Caco-2 (cell line): ENCODE measurements at regions not wholly inside any gene's neighbourhood (a gene's known extent, or its start where the extent isn't known, plus 50 kb on each side); places are given as distances from the start of the nearest gene placed in this dataset.

Source experiments
- BruUV-seq: library from RNA; stranded (reverse); fragments of 400-500 nt; replicated peaks from 2 replicates; lab custom pipeline; 2021; lab: Mats Ljungman, UMichigan
- CTCF ChIA-PET: fragments of 300-600 bp; sonication (Branson Sonifier 250); formaldehyde crosslinking; loops from one replicate; lab custom pipeline; 2022; ENCODE audit warnings: antibody characterized with exemption; lab: Charles Lee
- POLR2A ChIA-PET: fragments of 300-600 bp; sonication (Branson Sonifier 250); formaldehyde crosslinking; loops from one replicate; lab custom pipeline; 2022; ENCODE audit warnings: antibody characterized with exemption; lab: Charles Lee
- DNase-seq, 2 experiments: peaks; one replicate each; pipeline versions ENCODE4 v3.0.0 to v3.0.0-alpha.2; 2020 to 2022
- H3K27me3 ChIP-seq: replicated peaks from 2 replicates; pipeline ENCODE4 v1.6.0; 2011; ENCODE audit warnings: low read length; ENCODE audit not compliant: control insufficient read depth, insufficient read depth
- H3K36me3 ChIP-seq: 2 replicates; pipeline ENCODE4 v1.5.1; 2011; ENCODE audit warnings: low read length; ENCODE audit not compliant: control insufficient read depth, insufficient read depth
- H3K4me1 ChIP-seq: fragments of 250-450 bp; sonication (Bioruptor Pico); 2 replicates; pipeline ENCODE4 v1.5.1; 2020; ENCODE audit warnings: mild to moderate bottlenecking
- H3K4me3 ChIP-seq: 2 replicates; pipeline ENCODE4 v1.5.1; 2011; ENCODE audit warnings: low read depth, mild to moderate bottlenecking, control low read depth, low read length
- H3K9me3 ChIP-seq: fragments of 250-450 bp; sonication (Bioruptor Pico); 2 replicates; pipeline ENCODE4 v1.5.1; 2020; ENCODE audit warnings: mild to moderate bottlenecking, moderate library complexity
- H3K27ac Mint-ChIP-seq: one replicate; pipeline ENCODE4 v1.8.0; 2022; ENCODE audit warnings: mixed read lengths; ENCODE audit not compliant: unreplicated experiment
- H3K27me3 Mint-ChIP-seq: one replicate; pipeline ENCODE4 v1.8.0; 2022; ENCODE audit warnings: mixed read lengths; ENCODE audit not compliant: insufficient read depth, unreplicated experiment
- H3K36me3 Mint-ChIP-seq: one replicate; pipeline ENCODE4 v1.8.0; 2022; ENCODE audit warnings: mild to moderate bottlenecking, mixed read lengths; ENCODE audit not compliant: insufficient read depth, unreplicated experiment
- H3K4me1 Mint-ChIP-seq: one replicate; pipeline ENCODE4 v1.8.0; 2022; ENCODE audit warnings: low read depth, mixed read lengths; ENCODE audit not compliant: unreplicated experiment
- H3K4me3 Mint-ChIP-seq: one replicate; pipeline ENCODE4 v1.8.0; 2022; ENCODE audit warnings: mild to moderate bottlenecking, moderate library complexity, mixed read lengths; ENCODE audit not compliant: unreplicated experiment
- H3K9me3 Mint-ChIP-seq: one replicate; pipeline ENCODE4 v1.8.0; 2022; ENCODE audit warnings: mixed read lengths; ENCODE audit not compliant: unreplicated experiment
- intact Hi-C: fragments of 100-400 bp; cut with micrococcal nuclease; formaldehyde crosslinking; loops from one replicate; pipeline ENCODE4 v1.10.0; 2022; ENCODE audit not compliant: unreplicated experiment
- TF ChIP-seq, protein P1 (sequence below), 2 experiments: fragments of 200-600 bp in 1 of 2; IDR thresholded peaks; 1 replicate in 1 of 2; 2 replicates in 1 of 2; pipeline versions ENCODE4 v1.5.1 to v1.8.0; 2011 to 2022; ENCODE audit warnings: antibody characterized with exemption in 1 of 2, control low read depth in 1 of 2, inconsistent platforms in 1 of 2, low read depth in 1 of 2, low read length in 1 of 2, mild to moderate bottlenecking in 1 of 2, moderate library complexity in 1 of 2; ENCODE audit not compliant: insufficient read depth in 1 of 2, severe bottlenecking in 1 of 2, unreplicated experiment in 1 of 2

DNA sequence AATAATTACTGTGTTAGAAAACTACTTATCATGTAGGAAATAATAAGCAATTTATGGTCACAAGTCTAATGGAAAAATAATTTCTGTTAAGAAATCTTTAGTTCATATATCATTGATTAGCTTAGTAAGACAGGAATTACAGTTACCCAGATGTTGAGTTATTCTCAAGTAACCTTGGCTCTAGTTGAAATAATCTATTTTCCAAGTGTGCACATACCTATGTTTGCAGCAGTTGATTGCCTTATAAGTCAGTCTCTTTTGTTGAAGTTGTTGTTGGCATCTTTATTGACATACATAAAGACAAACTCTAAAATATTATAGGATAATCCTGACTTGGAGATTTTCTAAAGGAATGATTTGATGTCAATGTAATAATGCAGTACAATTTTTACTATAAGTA, 511.4 kb upstream of the KLF12 start:
- Histone ChIP-seq H3K27me3 (no peaks in the 10 kb centered on the region), H3K4me1 (no peaks in the 10 kb centered on the region), H3K4me3 (no peak overlapping the region), H3K9me3 (no peaks in the 10 kb centered on the region), H3K36me3 (no peaks in the 10 kb centered on the region)
- BruUV-seq = no TSS peak
- Mint-ChIP-seq H3K27ac (no peak overlapping the region), H3K9me3 (no peaks in the 10 kb centered on the region), H3K36me3 (no peaks in the 10 kb centered on the region), H3K27me3 (peaks cover 10% of the 10 kb centered on the region), H3K4me1 (no peaks in the 10 kb centered on the region), H3K4me3 (no peak overlapping the region)
- TF ChIP-seq, protein P1, sequence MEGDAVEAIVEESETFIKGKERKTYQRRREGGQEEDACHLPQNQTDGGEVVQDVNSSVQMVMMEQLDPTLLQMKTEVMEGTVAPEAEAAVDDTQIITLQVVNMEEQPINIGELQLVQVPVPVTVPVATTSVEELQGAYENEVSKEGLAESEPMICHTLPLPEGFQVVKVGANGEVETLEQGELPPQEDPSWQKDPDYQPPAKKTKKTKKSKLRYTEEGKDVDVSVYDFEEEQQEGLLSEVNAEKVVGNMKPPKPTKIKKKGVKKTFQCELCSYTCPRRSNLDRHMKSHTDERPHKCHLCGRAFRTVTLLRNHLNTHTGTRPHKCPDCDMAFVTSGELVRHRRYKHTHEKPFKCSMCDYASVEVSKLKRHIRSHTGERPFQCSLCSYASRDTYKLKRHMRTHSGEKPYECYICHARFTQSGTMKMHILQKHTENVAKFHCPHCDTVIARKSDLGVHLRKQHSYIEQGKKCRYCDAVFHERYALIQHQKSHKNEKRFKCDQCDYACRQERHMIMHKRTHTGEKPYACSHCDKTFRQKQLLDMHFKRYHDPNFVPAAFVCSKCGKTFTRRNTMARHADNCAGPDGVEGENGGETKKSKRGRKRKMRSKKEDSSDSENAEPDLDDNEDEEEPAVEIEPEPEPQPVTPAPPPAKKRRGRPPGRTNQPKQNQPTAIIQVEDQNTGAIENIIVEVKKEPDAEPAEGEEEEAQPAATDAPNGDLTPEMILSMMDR (IDR thresholded peaks at IDR 0.05; ENCODE audit: insufficient read depth in 1 of 2, low read depth in 1 of 2, low read length in 1 of 2, severe bottlenecking in 1 of 2, unreplicated experiment in 1 of 2) = no peak
- intact Hi-C loops = no loop called here
- CTCF ChIA-PET = no interaction called here
- DNase-seq = no peak
- POLR2A ChIA-PET = no interaction called here

DNA sequence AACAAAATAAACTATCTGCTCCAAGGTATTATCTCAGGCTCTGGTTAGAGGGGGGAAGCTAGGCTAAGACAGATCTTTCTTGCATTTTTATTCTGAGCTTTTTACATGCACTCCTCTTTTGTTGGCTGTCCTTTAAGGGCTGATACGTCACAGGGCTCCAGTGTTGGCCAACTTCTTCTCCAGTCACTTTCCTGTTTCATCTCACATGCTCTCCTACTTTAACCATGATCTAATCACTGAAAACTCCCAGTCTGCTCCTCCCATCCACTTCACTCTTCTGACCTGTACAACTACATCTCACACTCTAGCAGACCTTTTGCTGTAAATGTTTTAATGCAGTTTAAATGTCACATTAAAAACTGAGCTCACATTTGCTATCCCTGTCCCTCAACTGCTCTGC, 510.0 kb upstream of the KLF12 start:
- POLR2A ChIA-PET = no interaction called here
- DNase-seq = no peak
- Histone ChIP-seq H3K36me3 (no peaks in the 10 kb centered on the region), H3K4me3 (no peak overlapping the region), H3K9me3 (no peaks in the 10 kb centered on the region), H3K27me3 (no peaks in the 10 kb centered on the region), H3K4me1 (no peaks in the 10 kb centered on the region)
- CTCF ChIA-PET = no interaction called here
- Mint-ChIP-seq H3K36me3 (no peaks in the 10 kb centered on the region), H3K27ac (no peak overlapping the region), H3K27me3 (peaks cover 12% of the 10 kb centered on the region), H3K9me3 (no peaks in the 10 kb centered on the region), H3K4me3 (no peak overlapping the region), H3K4me1 (no peaks in the 10 kb centered on the region)
- TF ChIP-seq, protein P1 (IDR thresholded peaks at IDR 0.05; ENCODE audit: insufficient read depth in 1 of 2, low read depth in 1 of 2, low read length in 1 of 2, severe bottlenecking in 1 of 2, unreplicated experiment in 1 of 2) = no peak
- no TSS peak for BruUV-seq
- intact Hi-C loops = no loop called here

DNA sequence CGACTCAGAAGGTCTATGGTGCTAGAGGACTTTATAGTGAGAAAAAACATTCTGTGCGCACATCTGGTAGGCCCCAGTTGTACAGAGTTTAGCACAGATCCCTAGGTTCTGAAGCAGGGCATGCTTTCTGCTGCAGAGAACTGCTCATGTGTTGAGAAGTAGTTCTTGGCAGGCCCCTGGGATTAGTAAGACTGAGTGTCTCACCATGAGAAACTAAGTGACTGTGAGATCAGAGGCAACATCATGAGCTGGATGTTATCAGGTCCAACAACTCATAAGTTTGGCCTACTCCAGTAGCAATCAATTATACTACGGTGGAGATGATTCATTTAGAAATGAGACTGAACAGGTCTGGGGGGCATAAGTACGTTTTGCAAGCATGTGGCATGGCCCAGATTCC, 507.4 kb upstream of the KLF12 start:
- no peak for DNase-seq
- H3K27me3 ChIP-seq = no peaks in the 10 kb centered on the region
- intact Hi-C loops = no loop called here
- no peaks in the 10 kb centered on the region for H3K36me3 ChIP-seq
- H3K4me3 ChIP-seq = no peak overlapping the region
- ChIA-PET POLR2A (no interaction called here), CTCF (no interaction called here)
- TF ChIP-seq, protein P1 (IDR thresholded peaks at IDR 0.05; ENCODE audit: insufficient read depth in 1 of 2, low read depth in 1 of 2, low read length in 1 of 2, severe bottlenecking in 1 of 2, unreplicated experiment in 1 of 2) = no peak
- Mint-ChIP-seq H3K9me3 (no peaks in the 10 kb centered on the region), H3K4me1 (no peaks in the 10 kb centered on the region), H3K27ac (no peak overlapping the region), H3K27me3 (peaks cover 12% of the 10 kb centered on the region), H3K4me3 (no peak overlapping the region), H3K36me3 (no peaks in the 10 kb centered on the region)
- BruUV-seq = no TSS peak
- no peaks in the 10 kb centered on the region for H3K4me1 ChIP-seq
- no peaks in the 10 kb centered on the region for H3K9me3 ChIP-seq
